ENCODE measurements at regions not wholly inside any gene's neighbourhood (a gene's known extent, or its start where the extent isn't known, plus 50 kb on each side); places are given as distances from the start of the nearest gene placed in this dataset.

DNA sequence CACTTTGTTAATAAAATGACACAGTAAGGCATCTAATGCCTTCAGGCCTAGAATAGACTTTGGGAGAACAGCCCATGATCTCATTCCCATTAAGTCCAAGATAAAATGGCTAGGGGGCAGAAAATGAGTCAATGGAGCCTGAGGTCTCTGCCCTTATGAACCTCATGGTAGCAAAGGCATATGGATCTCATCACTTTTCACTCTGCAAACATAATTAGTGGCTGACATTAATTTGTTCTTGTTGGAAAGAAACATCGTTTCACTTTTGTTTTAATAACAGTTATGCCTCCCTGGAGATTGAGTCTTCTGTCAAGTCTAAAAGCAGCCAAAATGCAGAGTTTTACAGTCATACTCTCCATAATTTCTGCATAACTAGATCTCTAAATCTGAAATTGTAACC is 111.8 kb upstream of the API5 start:
- no peak overlapping the region for H3K4me3 ChIP-seq (ENCODE audit: low read depth, low read length, poor library complexity, severe bottlenecking)
- H4K20me1 ChIP-seq (ENCODE audit: insufficient read depth, low read length), result no peaks in the 10 kb centered on the region
- no peak overlapping the region for H3K27ac ChIP-seq (ENCODE audit: low read depth, low read length, poor library complexity, severe bottlenecking)
- ChIA-PET CTCF (ENCODE audit: unreplicated experiment) (no interaction called here), POLR2A (no interaction called here)
- BruUV-seq (replicated peaks), result no TSS peak
- H3K9me3 ChIP-seq (ENCODE audit: low read length), result no peaks in the 10 kb centered on the region
- no peak overlapping the region for H2AFZ ChIP-seq (ENCODE audit: low read length)
- H3K4me1 ChIP-seq (ENCODE audit: insufficient read depth, low read length, poor library complexity, severe bottlenecking), result no peaks in the 10 kb centered on the region
- intact Hi-C loops (cut with micrococcal nuclease; ENCODE audit: unreplicated experiment), result no loop called here
- DNase-seq (ENCODE audit: low spot score), result no peak
- H3K79me2 ChIP-seq (ENCODE audit: insufficient read depth, low read depth, low read length), result no peaks in the 10 kb centered on the region
- TF ChIP-seq, protein P1, sequence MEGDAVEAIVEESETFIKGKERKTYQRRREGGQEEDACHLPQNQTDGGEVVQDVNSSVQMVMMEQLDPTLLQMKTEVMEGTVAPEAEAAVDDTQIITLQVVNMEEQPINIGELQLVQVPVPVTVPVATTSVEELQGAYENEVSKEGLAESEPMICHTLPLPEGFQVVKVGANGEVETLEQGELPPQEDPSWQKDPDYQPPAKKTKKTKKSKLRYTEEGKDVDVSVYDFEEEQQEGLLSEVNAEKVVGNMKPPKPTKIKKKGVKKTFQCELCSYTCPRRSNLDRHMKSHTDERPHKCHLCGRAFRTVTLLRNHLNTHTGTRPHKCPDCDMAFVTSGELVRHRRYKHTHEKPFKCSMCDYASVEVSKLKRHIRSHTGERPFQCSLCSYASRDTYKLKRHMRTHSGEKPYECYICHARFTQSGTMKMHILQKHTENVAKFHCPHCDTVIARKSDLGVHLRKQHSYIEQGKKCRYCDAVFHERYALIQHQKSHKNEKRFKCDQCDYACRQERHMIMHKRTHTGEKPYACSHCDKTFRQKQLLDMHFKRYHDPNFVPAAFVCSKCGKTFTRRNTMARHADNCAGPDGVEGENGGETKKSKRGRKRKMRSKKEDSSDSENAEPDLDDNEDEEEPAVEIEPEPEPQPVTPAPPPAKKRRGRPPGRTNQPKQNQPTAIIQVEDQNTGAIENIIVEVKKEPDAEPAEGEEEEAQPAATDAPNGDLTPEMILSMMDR (conservative IDR thresholded peaks at IDR 0.05; ENCODE audit: low read length), result no peak
- TF ChIP-seq EZH2phosphoT487 (IDR thresholded peaks at IDR 0.05; ENCODE audit: borderline replicate concordance, low read depth, low read length), result no peak
- H3K9me2 ChIP-seq (ENCODE audit: insufficient read depth, low read length), result no peaks in the 10 kb centered on the region
- no peak overlapping the region for H3K4me2 ChIP-seq (ENCODE audit: low read length)
- no peaks in the 10 kb centered on the region for H3K36me3 ChIP-seq (ENCODE audit: insufficient read depth, low read length)

DNA sequence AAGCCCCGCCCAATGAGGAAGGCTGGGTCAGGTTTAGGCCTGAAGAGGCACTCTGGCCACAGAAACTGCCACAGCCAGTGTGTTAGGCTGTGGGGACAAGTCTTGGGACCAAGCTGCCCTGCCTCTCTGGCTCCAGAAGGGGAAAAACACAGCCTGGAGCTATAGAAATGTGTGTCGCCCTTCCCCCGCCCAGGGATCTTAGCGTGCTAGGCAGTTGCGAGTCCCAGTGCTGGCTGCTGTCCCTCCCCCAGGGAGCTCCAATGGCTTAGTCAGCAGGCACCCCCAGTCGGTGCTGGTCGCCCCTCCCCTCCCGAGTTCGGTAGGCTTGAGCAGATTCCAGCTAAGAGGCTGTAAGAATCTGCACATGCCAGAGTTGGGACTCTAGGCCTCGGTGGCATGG is 99.5 kb upstream of the API5 start:
- ChIA-PET CTCF (ENCODE audit: unreplicated experiment) (no interaction called here), POLR2A (no interaction called here)
- no peaks in the 10 kb centered on the region for H3K9me3 ChIP-seq (ENCODE audit: low read length)
- DNase-seq (ENCODE audit: low spot score), result no peak
- no TSS peak for BruUV-seq (replicated peaks)
- H3K36me3 ChIP-seq (ENCODE audit: insufficient read depth, low read length), result no peaks in the 10 kb centered on the region
- H3K4me1 ChIP-seq (ENCODE audit: insufficient read depth, low read length, poor library complexity, severe bottlenecking), result no peaks in the 10 kb centered on the region
- intact Hi-C loops (cut with micrococcal nuclease; ENCODE audit: unreplicated experiment), result no loop called here
- no peak overlapping the region for H2AFZ ChIP-seq (ENCODE audit: low read length)
- H3K4me2 ChIP-seq (ENCODE audit: low read length), result no peak overlapping the region
- H3K27ac ChIP-seq (ENCODE audit: low read depth, low read length, poor library complexity, severe bottlenecking), result no peak overlapping the region
- no peak overlapping the region for H3K4me3 ChIP-seq (ENCODE audit: low read depth, low read length, poor library complexity, severe bottlenecking)
- TF ChIP-seq, protein P1 (conservative IDR thresholded peaks at IDR 0.05; ENCODE audit: low read length), result no peak
- no peak for TF ChIP-seq EZH2phosphoT487 (IDR thresholded peaks at IDR 0.05; ENCODE audit: borderline replicate concordance, low read depth, low read length)
- H4K20me1 ChIP-seq (ENCODE audit: insufficient read depth, low read length), result no peaks in the 10 kb centered on the region
- H3K9me2 ChIP-seq (ENCODE audit: insufficient read depth, low read length), result no peaks in the 10 kb centered on the region
- no peaks in the 10 kb centered on the region for H3K79me2 ChIP-seq (ENCODE audit: insufficient read depth, low read depth, low read length)

DNA sequence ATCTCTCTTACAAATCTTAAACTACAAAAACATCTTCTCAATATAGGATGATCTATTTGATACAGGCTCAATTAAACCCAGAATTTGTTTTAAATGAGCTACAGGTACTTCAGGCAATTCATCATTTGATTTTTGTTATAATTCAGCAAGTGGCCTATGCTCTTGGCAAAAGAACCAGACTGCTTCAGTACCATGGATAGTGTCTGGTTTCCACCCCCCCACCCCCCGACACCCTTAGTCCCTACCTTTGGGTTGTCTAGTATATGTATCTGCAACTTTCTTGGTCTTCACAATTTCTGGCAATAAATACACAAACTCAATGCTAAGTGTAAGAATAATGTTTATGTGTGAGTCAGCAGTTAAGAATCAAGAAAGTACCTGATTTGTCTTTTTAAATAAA is 97.3 kb upstream of the API5 start:
- H3K36me3 ChIP-seq (ENCODE audit: insufficient read depth, low read length), result no peaks in the 10 kb centered on the region
- H3K9me3 ChIP-seq (ENCODE audit: low read length), result no peaks in the 10 kb centered on the region
- ChIA-PET CTCF (ENCODE audit: unreplicated experiment) (no interaction called here), POLR2A (interaction anchor here (0.7 kb wide), 1 partner anchor 39 kb away, joined by 3 read pairs; no protein-coding TSS in a partner anchor)
- BruUV-seq (replicated peaks), result no TSS peak
- intact Hi-C loops (cut with micrococcal nuclease; ENCODE audit: unreplicated experiment), result no loop called here
- no peak overlapping the region for H3K4me2 ChIP-seq (ENCODE audit: low read length)
- no peak for DNase-seq (ENCODE audit: low spot score)
- no peaks in the 10 kb centered on the region for H4K20me1 ChIP-seq (ENCODE audit: insufficient read depth, low read length)
- no peaks in the 10 kb centered on the region for H3K79me2 ChIP-seq (ENCODE audit: insufficient read depth, low read depth, low read length)
- H3K27ac ChIP-seq (ENCODE audit: low read depth, low read length, poor library complexity, severe bottlenecking), result no peak overlapping the region
- no peaks in the 10 kb centered on the region for H3K9me2 ChIP-seq (ENCODE audit: insufficient read depth, low read length)
- H2AFZ ChIP-seq (ENCODE audit: low read length), result no peak overlapping the region
- H3K4me3 ChIP-seq (ENCODE audit: low read depth, low read length, poor library complexity, severe bottlenecking), result no peak overlapping the region
- H3K4me1 ChIP-seq (ENCODE audit: insufficient read depth, low read length, poor library complexity, severe bottlenecking), result no peaks in the 10 kb centered on the region
- TF ChIP-seq EZH2phosphoT487 (IDR thresholded peaks at IDR 0.05; ENCODE audit: borderline replicate concordance, low read depth, low read length), result no peak
- TF ChIP-seq, protein P1 (conservative IDR thresholded peaks at IDR 0.05; ENCODE audit: low read length), result no peak

Data from OCI-LY7 (cell line).